Right lobe of liver (tissue), 4 donors: ENCODE measurements at regions not wholly inside any gene's neighbourhood (a gene's known extent, or its start where the extent isn't known, plus 50 kb on each side); places are given as distances from the start of the nearest gene placed in this dataset.

ENCODE experiments used
- POLR2A ChIP-seq: fragments of 450-650 bp; IDR thresholded peaks from one replicate; pipeline ENCODE4 v1.6.1; 2017; ENCODE audit warnings: antibody characterized with exemption, mild to moderate bottlenecking
- TF ChIP-seq, protein P1 (sequence below), 4 donors: fragments of 200-600 bp in 3 of 4; fragments of 450-650 bp in 1 of 4; IDR thresholded peaks; one replicate each; pipeline versions ENCODE4 v1.5.1 to v1.8.0; 2016 to 2022; ENCODE audit warnings: antibody characterized with exemption in 4 of 4, mild to moderate bottlenecking in 2 of 4
- donor health status: DM: no; HTN: no; CAD: no.
- donor health status: DM: no; HTN: no; CAD: no.
- donor health status: DM: no; HTN: yes; CAD: no.

GRCh38 chr6:113160306-113161017 lies 696.7 kb upstream of the MARCKS start:
- TF ChIP-seq, protein P1, sequence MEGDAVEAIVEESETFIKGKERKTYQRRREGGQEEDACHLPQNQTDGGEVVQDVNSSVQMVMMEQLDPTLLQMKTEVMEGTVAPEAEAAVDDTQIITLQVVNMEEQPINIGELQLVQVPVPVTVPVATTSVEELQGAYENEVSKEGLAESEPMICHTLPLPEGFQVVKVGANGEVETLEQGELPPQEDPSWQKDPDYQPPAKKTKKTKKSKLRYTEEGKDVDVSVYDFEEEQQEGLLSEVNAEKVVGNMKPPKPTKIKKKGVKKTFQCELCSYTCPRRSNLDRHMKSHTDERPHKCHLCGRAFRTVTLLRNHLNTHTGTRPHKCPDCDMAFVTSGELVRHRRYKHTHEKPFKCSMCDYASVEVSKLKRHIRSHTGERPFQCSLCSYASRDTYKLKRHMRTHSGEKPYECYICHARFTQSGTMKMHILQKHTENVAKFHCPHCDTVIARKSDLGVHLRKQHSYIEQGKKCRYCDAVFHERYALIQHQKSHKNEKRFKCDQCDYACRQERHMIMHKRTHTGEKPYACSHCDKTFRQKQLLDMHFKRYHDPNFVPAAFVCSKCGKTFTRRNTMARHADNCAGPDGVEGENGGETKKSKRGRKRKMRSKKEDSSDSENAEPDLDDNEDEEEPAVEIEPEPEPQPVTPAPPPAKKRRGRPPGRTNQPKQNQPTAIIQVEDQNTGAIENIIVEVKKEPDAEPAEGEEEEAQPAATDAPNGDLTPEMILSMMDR (IDR thresholded peaks at IDR 0.05): no peak
- TF ChIP-seq POLR2A: no peak
